GM21367 (cell line): ENCODE measurements at regions not wholly inside any gene's neighbourhood (a gene's known extent, or its start where the extent isn't known, plus 50 kb on each side); places are given as distances from the start of the nearest gene placed in this dataset.
"Not testable (repeated sequence)": the region's sequence is repeated elsewhere in the genome, so short reads cannot be mapped to it uniquely, and the experiment has no call there.

Experiments
- ATAC-seq: cut with Tn5 transposase; IDR thresholded peaks from one replicate; pipeline ENCODE4 v1.9.1; 2021; ENCODE audit not compliant: unreplicated experiment

GRCh38 chr18:59801576-59801975, 98.2 kb upstream of the PMAIP1 start:
- no peak for ATAC-seq

DNA sequence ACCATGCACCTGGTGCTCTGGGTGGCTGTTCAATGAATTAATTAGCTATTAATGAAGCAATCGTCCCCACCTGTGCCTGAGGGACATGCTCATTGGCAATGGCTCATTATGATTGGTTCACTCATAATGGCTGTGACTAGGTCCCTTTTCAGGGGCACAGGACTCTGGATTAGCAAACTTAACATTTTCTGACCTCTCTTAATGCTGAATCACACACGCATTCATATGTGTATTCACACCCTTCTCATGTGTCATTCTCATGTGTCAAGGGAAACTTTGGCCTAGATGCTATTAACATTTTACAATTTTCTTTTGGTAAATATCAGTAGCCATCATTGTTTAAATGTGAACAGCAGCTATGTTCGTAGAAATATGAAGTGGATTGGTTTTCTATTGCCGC, 98.9 kb upstream of the PMAIP1 start:
- no peak for ATAC-seq

- no peak for ATAC-seq
These were observed 100.3 kb upstream of the PMAIP1 start for GRCh38 chr18:59799383-59800015.

DNA sequence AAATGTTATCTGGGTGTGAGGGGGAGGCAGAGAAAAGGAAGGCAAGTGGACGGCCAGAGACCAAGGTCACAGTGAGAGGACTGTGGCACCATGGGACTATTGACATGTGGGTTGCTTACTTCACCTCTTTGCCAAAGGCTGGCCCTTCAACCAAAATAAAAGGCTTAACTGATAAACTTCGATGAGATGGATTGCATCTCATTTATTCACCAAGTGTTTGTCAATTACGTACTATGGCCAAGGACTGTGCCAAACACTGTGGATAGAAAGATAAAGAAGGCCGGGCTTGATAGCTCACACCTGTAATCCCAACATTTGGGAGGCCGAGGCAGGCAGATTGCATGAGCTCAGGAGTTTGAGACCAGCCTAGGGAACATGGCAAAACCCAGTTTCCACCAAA, 98.7 kb upstream of the CCBE1 start:
- no peak for ATAC-seq

- ATAC-seq = no peak
These were observed 95.1 kb upstream of the CCBE1 start for GRCh38 chr18:59792353-59792752.

- ATAC-seq = not testable (repeated sequence)
These were observed 93.2 kb upstream of the CCBE1 start for GRCh38 chr18:59790346-59790936.

GRCh38 chr18:59788791-59789106, 91.5 kb upstream of the CCBE1 start:
- no peak for ATAC-seq

DNA sequence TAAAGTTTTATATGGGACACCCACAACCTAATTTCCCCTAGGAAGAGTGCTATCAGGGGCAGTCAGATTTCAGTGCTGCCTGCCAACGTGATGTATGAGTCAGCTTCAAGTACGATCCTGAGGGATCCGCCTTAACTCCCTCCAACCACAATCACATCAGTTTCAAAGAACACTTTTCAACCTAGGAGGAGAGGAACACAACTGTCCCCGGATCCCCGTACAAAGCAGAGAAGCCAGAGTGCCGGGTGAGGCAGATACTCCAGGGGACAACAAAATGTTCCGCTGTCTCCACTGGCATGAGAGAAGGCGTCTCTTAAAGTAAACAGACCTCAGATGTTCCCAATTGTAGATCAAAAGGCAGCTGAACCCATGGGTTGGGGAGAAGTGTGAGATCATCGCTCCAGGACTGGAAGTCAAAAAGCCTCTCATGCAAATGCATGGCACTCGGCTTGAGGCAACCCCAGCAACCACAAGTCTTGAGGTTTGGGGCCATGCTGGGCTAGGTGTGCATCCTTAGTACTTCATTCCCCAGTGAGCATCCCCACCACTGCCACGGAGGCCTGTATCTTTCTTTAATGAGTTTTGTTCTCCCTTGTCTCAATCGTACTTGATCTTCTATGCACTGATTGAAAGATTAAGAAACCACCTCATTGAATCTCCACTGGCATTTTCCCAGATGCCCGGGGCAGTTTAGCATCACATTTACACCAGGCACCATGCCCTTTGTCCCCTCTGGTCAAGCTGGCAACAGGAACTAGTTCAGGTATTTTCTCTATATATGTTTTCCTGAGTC, 91.0 kb upstream of the CCBE1 start:
- no peak for ATAC-seq

DNA sequence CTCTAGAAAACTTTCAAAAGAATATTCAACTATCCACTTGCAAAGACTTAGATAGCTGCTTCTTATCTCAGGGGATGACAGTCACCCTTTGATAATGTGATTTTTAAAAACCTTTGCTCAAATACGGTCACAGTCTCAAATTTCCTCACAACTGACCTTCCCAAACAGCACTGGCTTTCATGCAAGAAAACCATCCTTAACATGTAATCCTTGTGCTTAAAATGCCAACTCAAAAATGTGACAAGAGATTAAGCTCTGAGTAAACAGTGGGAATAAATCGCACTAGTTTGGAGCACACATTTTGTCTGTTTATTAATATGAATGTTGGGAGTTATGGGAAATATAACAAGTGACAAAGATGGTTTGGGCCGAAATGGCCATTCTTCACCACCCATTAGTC, 87.5 kb upstream of the CCBE1 start:
- ATAC-seq = no peak

GRCh38 chr18:59783138-59783537, 85.9 kb upstream of the CCBE1 start:
- ATAC-seq = peak; percentile 94

DNA sequence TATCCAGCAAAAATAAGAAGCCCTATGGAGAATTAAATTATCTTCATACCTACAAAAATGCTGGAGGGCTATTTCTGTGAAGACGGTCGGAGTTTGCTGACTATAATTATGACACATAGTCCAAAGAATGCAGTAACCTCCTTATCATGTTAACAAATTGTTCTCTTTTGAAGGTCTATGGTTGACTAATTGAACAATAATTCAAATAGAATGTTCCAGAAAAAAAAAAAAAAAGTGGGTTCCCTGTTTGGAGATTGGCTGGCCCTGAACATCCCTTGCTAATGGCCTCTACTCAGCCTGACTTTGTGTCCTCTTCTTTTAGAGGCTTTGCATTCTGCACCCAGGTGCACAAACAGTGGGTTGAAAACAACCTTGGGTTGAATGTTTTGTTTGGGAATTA, 82.8 kb upstream of the CCBE1 start:
- no peak for ATAC-seq

DNA sequence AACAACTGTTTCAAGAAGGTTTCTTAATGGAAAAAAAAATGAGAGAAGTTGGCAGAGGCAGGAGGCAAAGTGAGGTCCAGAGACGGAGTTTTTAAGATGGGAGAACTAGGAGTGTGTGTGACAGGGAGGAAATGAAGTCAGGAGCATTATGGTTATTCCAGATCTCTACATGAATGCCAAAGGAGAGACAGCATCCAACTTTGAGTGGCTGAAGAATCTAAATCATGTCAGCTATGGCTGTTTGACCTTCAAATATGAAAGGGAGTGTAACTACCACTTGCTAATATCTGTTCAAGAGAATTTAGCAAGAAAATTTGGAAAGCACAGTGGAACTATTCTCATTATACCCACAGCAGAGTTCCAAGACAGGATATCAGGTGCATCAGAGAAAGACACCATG, 81.2 kb upstream of the CCBE1 start:
- no peak for ATAC-seq

GRCh38 chr18:59777636-59778035, 80.4 kb upstream of the CCBE1 start:
- ATAC-seq = no peak

DNA sequence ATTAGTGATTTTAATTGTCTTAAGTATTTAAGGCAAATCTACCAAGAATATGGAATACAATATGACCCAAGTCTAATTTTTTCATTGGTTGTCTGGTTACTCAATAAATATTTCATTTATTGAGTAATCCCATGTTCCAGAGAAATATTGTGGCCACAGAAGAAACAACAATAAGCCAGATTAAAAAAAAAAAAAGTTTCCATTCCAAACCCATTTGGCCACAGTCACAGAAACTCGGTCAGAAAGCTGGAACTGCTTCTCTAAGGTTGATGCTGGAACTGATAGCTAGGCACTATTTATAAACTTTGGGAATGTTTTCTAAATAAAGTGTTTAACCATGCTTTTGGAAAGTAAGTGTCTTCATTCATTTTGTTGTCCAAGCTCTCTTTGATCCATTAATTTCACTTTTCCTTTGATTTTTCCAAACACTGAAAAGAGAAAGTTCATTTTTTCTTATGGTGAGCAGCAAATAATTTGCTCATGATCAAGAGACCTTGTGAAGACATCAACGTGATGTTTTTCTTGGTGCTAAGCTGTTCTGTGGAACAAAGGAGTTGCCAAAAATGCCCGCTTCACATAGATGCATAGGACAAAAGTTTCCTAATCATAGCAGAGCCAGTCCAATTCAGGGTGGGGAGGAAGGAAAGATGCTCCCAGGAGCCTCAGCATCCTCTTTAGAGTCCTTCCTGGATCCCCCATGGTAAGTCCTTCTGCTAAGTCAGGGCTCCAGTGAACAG, 72.1 kb upstream of the CCBE1 start:
- no peak for ATAC-seq

- ATAC-seq = no peak
These were observed 71.2 kb upstream of the CCBE1 start for GRCh38 chr18:59768409-59768808.

DNA sequence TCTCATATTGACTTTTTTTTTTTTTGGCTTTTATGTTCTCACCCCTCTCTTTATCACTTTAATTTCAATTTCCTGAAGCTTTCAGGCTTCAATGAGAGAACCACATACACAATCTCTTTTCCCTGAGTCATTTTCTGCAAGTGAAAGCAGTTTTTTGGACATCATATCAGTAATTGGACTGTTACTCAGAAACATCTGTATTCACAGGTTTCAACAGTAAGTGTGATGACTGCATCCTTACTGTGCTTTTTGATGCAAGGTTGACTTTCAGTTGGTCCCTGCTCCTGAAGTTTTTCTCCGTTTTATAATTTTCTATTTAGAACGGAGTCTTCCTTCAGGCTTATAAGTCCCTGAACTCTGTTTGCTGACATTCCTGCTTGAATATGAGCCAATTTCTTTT, 70.5 kb upstream of the CCBE1 start:
- ATAC-seq = no peak

DNA sequence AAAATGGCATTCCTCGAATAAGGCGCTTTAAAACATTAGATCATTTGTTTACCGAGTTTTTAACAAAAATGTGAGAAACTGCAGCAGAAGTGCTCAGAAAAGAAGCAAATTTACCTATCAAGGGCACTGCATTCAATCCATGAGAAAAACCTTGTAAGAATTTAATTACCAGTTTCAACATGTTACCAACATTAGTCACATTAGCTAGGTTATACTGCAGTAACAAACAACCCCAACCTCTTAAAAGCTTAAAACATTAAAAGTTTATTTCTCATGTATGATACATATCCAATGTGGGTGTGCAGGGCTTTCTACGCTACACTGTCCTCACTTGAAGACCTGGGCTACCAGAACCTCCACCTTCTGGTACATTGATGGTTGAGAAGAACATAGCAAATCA, 68.1 kb upstream of the CCBE1 start:
- no peak for ATAC-seq

DNA sequence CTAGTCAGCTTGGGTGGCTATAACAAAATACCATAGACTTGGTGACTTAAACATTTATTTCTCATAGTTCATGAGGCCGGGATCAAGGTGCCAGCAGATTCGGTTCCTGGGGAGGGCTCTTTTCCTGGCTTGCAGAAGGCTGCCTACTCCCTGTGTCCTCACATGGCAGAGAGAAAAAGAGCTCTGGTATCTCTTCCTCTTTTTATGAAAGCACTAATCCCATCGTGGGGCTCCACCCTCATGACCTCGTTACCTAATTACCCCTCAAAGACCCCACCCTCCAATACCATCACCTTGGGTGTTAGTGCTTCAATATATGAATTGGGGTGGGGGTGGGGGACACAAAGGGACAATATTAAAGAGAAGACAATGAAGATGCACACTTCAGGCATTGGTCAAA, 67.1 kb upstream of the CCBE1 start:
- ATAC-seq = no peak

- ATAC-seq = no peak
These were observed 66.4 kb upstream of the CCBE1 start for GRCh38 chr18:59763541-59764136.

DNA sequence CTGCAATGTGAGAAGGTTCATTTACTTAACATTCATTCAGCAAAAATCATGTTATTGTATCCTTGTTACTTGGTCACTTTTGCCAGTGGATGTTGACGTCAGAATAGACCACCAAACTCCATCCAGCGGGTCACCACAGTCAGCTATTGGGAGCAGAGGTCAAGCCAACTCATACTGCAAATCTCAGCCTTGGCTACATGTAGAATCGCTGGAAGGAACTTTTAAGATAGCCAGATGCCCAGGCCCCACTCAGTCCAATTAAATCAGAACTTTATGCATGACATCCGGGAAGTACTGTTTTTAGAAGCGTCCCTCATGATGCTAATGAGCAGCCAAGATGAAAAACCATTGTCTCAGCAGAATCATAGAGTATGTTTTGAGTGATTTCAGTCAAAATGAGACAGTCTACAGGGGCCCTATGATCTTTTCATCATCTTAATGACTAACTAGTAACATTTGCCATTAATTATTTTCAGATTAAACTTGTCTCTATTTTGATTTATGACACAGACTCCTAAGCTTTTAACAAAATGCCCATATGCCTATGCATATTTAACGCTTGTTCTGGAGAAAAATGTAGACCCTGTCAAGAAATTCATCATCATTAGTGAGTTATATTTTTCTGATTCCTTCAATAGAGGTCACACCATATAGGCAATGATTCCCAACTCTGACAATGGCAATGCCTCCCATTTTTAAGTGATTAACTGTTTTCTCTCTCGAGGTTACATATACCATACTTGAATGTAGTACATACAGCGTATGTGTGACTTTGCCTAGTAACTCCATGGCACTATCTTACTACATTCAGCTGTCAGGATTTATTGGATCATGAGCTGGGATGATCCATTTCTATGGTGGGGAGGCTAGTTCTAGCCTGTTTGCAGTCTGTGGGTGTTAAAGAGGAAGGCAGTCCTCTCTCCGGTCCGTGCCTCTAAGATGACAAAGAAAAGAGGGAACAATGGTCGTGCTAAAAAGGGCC, 63.7 kb upstream of the CCBE1 start:
- ATAC-seq = no peak
